ENCODE measurements at regions not wholly inside any gene's neighbourhood (a gene's known extent, or its start where the extent isn't known, plus 50 kb on each side); places are given as distances from the start of the nearest gene placed in this dataset.

- no peak for TF ChIP-seq PBX3 (IDR thresholded peaks at IDR 0.05; ENCODE audit: insufficient replicate concordance, low read depth, low read length)
These were observed 81.5 kb upstream of the DHX40 start (continued) for GRCh38 chr17:59483860-59484259.

- ChIA-PET CTCF (interaction anchor here (0.7 kb wide), 1 partner anchor 149 kb away, joined by 3 read pairs; no protein-coding TSS in a partner anchor), POLR2A (no interaction called here), RAD21 (ENCODE audit: unreplicated experiment) (no interaction called here), SMC1A (ENCODE audit: uncharacterized antibody, unreplicated experiment) (no interaction called here)
- BruUV-seq (replicated peaks) = no TSS peak
- Histone ChIP-seq H3K4me1 (ENCODE audit: control insufficient read depth, insufficient read depth, low read length) (no peaks in the 10 kb centered on the region), H3K9ac (ENCODE audit: control insufficient read depth, insufficient read depth, low read length) (no peak overlapping the region), H4K20me1 (ENCODE audit: control insufficient read depth, insufficient read depth) (no peaks in the 10 kb centered on the region), H3K4me3 (no peak overlapping the region), H3K36me3 (ENCODE audit: control insufficient read depth in 2 of 2, insufficient read depth in 2 of 2, low read length in 1 of 2) (no peaks in the 10 kb centered on the region), H3K4me2 (ENCODE audit: control insufficient read depth, insufficient read depth) (no peak overlapping the region), H3K9me3 (replicated peaks; ENCODE audit: control insufficient read depth, insufficient read depth, low read length) (no peaks in the 10 kb centered on the region), H3K79me2 (ENCODE audit: control insufficient read depth, insufficient read depth, low read length) (no peaks in the 10 kb centered on the region), H3K27me3 (replicated peaks in 1 of 2; ENCODE audit: control insufficient read depth in 2 of 2, insufficient read depth in 2 of 2, low read length in 1 of 2) (no peaks in the 10 kb centered on the region), H2AFZ (ENCODE audit: control insufficient read depth, low read depth, low read length) (no peak overlapping the region), H3K27ac (ENCODE audit: control insufficient read depth, insufficient read depth) (no peak overlapping the region)
- intact Hi-C loops (cut with micrococcal nuclease; ENCODE audit: unreplicated experiment) (no loop called here), in situ Hi-C loops (cut with MboI) (no loop called here)
- no peak for ATAC-seq
- FAIRE-seq = no peak
- 35% methylated on average over 3 of the region's 3 CpGs for WGBS (ENCODE audit: insufficient coverage, insufficient replicate concordance, low lambda C conversion rate, missing lambda C conversion rate)
- no peak for DNase-seq (ENCODE audit: low read depth, low spot score)
- TF ChIP-seq ZNF622 (IDR thresholded peaks at IDR 0.05) = no peak
- no peak for TF ChIP-seq YBX1 (IDR thresholded peaks at IDR 0.05)
- no peak for TF ChIP-seq STAT1 (conservative IDR thresholded peaks at IDR 0.05)
- TF ChIP-seq SIN3A (IDR thresholded peaks at IDR 0.05; ENCODE audit: low read depth, low read length) = no peak
- TF ChIP-seq IKZF2 (IDR thresholded peaks at IDR 0.05) = no peak
- TF ChIP-seq TARDBP (IDR thresholded peaks at IDR 0.05; ENCODE audit: borderline replicate concordance) = no peak
- TF ChIP-seq ZSCAN29 (IDR thresholded peaks at IDR 0.05) = no peak
- TF ChIP-seq RELB (IDR thresholded peaks at IDR 0.05; ENCODE audit: low read depth) = no peak
- TF ChIP-seq CUX1 (IDR thresholded peaks at IDR 0.05; ENCODE audit: insufficient replicate concordance, low read depth, low read length) = no peak
- TF ChIP-seq ELK1 (IDR thresholded peaks at IDR 0.05; ENCODE audit: low read depth, low read length) = no peak
- no peak for TF ChIP-seq PAX5 (IDR thresholded peaks at IDR 0.05; ENCODE audit: borderline replicate concordance, low read depth, low read length)
- no peak for TF ChIP-seq SRF (IDR thresholded peaks at IDR 0.05; ENCODE audit: low read depth in 2 of 2, low read length in 2 of 2)
- TF ChIP-seq JUND (IDR thresholded peaks at IDR 0.05; ENCODE audit: low read depth, low read length) = no peak
- TF ChIP-seq TBL1XR1 (IDR thresholded peaks at IDR 0.05; ENCODE audit: low read depth, low read length) = no peak
- no peak for TF ChIP-seq TCF3 (IDR thresholded peaks at IDR 0.05; ENCODE audit: borderline replicate concordance, insufficient read depth, low read depth, low read length)
These were observed 80.4 kb upstream of the DHX40 start for GRCh38 chr17:59485015-59485414.
